ENCODE measurements at regions not wholly inside any gene's neighbourhood (a gene's known extent, or its start where the extent isn't known, plus 50 kb on each side); places are given as distances from the start of the nearest gene placed in this dataset.

GRCh38 chr2:16870491-16871076 lies 204.9 kb upstream of the CYRIA start:
- DNase-seq = no peak

DNA sequence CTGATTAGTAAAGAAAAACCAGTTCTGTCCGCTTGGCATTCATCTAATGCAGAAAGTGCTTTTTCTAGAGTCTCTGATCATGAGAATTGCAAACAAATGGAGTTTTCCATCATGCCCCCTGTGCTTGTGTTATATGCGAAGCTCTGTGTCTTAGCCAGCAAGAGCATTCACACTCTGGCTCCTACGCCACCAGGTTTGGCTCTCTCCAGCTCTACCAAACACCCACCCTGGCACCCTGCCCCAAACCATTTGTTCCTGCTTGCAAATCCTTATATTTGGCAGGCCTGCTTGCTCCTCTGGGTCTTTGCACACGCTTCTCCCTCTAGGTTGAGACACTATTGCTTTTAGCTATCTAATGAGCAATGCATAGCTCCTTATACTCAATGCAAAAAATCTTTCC lies 204.1 kb upstream of the CYRIA start:
- DNase-seq = no peak

DNA sequence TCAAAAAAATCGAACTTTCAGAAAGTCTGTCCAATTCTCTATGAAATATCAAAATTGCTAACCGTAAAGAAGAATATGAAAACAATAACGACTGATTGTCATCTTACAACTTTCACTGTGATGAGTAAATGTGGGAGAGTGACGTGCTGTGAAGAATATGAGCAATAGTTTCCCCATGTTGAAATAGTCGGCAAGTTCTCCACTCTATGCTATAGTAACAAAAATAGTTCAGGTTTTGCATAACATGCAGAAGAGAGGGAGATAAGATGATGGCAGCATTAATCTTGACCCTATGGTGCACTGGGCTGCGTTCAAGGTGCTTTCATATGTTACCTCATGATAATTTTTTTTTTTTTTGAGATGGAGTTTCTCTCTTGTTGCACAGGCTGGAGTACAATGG lies 196.8 kb upstream of the CYRIA start:
- no peak for DNase-seq

DNA sequence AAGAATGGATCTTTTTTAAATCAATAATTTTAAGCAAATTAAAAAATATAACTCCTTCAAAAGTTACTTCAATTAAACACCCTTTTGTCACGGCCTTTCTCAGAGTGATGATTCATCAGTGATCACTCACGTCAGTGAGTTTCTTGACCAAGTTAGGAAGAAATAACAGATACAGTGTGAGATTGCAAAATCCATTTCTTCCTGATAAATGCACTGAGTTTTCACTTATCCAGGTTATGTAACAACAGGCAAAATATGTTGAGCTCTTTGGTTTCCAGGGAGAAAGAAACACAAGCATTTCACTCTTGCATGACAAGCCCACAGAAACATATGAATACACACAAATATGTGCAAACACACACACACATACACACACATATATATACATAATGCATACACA lies 195.9 kb upstream of the CYRIA start:
- DNase-seq = no peak

DNA sequence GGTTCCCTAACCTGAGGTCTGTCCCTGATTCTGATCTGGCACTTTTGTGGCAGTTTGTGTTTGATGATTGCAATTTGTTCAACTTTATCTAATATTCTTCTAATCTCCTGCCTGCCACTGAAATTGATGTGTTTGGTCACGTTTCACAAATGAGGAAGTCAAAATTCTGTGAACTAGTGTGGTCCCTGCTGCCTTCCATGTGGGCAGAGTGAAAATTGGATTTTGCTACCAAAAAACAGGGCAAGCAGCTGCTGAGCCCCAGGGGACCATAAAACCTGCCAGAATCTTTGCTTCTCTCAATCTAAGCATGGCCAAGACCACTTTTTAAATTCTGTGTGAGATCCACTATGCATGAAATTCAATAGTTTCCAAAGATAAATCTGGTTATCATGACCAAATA lies 195.5 kb upstream of the CYRIA start:
- no peak for DNase-seq

DNA sequence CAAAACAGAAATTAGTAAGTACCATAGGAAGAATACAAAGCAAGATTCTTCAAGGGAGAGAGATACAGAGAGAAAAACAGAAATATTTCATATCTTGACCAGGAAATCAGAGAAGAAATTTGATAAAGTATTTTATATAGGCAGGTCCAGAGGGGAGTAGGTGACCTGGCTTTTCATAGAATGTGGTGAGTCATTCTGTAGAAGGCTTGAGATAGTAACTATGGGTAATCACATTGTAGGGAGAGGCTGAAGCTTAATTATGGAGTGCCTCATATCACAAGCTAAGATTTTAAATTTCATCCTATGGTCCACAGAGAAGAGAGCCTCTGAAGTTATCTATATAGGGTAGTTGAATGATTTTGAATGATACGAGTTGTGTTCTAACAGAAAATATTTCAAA lies 195.0 kb upstream of the CYRIA start:
- no peak for DNase-seq

GRCh38 chr2:16855183-16855582 lies 189.5 kb upstream of the CYRIA start:
- no peak for DNase-seq

DNA sequence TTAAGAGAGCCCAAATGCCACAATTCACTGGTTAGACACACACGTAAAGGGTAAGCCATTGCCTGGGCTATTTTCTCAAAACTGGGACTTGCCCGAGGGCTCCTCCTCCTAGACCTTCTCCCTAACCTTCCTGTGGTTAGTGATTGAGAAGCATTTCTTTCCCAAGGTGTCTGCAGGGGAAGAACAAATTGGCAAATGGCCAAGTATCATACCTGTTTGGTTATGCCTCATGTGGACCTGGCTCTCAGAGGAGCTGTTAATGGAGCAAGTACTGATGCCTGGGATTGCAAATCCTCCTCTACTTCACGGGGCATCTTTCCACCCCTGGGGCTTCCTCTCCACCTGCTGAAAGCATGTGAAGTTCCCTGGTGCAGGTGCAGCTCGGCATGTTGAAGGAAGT lies 187.5 kb upstream of the CYRIA start:
- DNase-seq = no peak

DNA sequence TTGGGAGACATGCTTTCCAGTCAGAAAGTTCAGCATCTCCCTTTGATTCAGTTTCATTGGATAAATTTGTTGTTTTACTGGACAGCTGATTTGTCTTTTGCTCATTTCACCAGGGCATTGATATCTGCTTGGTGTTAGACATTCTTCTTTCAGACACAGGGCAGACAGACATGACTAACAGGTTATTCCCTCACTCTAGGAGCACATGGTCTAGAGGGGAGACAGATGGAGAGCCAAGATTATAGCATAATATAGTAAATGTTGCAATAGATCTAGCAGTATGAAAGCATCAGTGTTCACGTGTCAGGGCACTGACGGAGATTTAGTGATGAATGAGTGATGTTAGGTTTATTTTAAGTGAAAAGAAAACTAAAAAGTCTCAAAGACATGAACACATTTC lies 187.0 kb upstream of the CYRIA start:
- no peak for DNase-seq

DNA sequence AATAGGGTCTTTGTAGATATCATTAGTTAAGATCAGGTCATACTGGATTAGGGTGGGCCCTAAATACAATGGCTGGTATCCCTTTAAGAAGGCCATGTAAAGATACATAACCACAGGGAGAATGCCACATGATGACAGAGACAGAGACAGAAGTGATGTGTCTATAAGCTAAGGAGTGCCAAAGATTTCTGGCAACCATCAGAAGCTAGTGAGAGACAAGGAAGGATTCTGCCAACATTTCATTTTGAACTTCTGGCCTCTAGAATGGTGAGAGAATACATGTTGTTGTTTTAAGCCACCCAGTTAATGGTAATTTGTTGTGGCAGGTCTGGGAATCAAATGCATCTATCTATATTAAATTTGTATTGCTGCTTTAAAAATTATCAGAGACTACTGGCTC lies 185.5 kb upstream of the CYRIA start:
- DNase-seq = no peak

- DNase-seq = no peak
These were observed 175.0 kb upstream of the CYRIA start for GRCh38 chr2:16840496-16841172.

- no peak for DNase-seq
These were observed 167.3 kb upstream of the CYRIA start for GRCh38 chr2:16832910-16833309.

DNA sequence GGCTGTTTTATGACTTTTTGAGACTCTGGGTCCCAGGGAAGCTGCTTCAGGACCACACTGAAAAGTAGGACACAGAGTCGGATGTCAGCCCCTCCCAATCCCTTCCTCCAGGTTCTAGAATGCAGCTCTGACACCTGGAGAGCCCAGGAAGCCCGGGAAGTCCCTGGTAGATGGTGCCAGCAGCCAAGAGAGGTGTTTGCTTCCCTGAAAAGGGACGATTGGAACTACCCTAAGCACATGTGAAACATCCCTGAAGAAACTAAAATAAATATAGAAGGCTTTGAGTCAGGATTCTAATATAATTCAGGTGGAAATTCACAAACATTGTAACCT lies 163.2 kb upstream of the CYRIA start:
- DNase-seq = no peak

DNA sequence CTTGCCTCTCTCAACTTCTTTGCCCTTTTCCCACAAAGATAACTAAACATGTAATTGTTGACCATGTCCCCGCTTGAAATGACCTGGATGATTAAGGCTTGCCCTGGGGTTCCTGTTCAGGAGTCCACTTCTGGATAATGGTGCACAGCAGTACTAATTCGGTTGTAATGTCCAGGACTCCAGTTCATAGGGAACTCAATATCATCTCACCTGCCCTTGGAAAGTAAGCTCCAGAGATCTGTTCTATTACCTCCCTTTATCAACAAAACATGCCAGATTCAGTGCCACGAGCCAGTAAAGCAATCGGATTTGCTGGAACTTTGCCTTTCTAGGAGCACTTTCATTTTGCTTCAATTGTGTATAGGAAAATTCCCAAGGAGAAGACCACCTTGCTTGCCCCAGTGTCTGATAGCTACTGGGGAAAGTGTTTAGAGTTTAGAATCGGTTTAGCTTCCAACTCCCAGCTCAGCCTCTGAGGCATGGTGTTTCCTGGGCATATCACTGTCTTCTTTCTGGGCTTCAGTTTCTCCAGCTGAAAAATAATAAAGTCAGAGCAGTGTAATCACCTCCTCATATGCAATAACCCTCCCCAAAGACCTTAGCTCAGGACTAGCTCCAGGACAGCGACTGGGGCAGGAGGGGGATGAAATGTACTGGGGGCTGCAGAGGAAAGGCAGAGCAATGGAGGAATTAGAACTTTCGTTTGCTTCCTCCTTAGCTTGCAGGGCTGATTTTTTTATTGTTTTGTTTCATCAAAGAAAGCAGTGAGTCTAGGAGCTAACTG lies 162.6 kb upstream of the CYRIA start:
- no peak for DNase-seq

- DNase-seq = no peak
These were observed 158.8 kb upstream of the CYRIA start for GRCh38 chr2:16824472-16824871.

GRCh38 chr2:16821692-16822091 lies 156.1 kb upstream of the CYRIA start:
- DNase-seq = no peak

DNA sequence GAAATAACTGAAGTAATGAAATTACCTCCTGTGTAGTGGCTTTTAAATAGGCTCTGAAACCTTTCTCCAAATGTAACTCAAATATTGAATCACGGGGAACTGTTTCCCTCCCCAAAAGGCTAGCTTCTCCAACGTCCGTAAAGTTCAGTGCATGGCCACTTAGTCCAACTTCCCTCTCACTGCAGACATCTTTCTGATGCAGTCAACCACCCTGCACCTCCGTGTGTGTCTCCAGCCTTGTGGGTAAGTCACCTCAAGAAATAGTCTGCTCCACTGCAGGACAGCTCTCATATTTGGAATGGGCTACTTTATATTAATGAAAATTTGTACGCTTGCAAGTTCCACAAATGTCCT lies 152.5 kb upstream of the CYRIA start:
- no peak for DNase-seq

DNA sequence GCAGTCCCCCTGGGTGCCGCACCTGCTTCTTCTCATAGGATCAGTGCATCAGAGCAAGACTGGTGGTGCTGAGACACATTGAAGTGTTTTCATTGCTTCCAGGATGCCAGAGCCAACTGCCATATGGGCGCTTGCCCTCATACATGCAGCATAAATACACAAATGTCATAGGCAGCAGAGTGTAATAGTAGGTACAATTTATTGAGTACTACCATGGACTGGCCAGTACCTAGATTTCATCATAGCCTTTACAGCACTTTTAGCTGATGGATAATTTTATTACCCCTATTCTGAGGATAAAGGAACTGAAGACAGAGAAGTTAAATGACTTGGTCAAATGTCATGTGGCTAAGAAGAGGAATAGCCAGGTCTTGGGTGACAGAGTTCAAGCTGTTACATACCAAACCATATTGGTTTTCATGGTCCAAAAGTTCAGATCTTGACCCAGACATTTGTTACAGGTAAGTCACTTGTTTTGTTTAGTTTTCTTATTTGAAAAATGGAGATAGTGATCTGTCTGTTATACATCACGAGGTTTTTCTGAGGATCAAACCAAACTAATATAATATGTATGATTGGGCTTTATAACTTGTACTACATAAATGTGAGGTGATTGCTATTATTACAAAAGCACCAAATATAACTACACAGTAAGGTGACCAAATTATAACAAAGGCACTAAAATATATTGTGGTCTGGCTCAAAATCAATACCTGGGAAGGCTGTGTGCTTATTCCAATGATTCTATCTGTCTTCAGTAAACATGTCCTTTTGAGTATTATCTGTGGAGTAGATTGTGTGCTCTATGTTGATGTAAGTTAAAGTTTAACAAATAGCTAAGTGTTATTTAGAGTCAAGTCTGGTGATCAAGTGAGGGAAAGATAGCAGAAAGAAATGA lies 151.9 kb upstream of the CYRIA start:
- DNase-seq = no peak

DNA sequence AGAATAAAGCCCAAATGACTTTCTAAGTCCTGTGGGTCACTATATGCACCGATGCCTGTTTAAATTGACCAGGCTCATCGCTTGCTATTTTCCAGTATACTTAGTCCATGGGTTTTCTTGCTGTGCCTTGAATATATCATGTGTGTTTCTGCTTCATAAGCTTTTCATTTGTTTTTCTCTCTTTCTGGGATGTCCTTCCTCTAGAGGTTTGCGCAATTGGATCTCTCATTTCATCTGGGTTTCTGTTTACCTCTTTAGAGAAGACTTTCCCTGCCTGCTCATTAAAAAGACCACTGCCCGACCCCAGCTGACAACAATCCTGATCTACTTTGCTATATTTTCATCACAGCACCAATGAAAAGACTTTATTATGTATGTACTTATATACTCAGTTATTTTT lies 150.9 kb upstream of the CYRIA start:
- DNase-seq = no peak

DNA sequence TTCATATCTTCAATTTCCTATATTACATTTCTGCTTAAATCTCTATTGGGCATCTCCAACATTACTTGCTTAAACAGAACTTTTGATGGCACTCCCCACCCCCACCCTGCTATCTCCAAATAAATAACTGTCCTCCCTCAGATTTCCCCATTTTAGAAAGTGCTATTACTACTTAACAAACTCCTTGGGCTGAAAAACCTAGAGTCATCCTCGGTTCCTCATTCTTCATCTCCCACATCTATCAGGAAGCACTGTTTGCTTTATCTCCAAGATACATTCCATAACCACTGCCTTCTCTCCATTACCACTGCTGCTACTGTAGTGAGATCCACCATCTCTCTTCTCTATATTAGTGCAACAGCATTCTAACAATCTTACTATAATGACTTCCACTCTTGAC lies 150.4 kb upstream of the CYRIA start:
- no peak for DNase-seq

- no peak for DNase-seq
These were observed 148.0 kb upstream of the CYRIA start for GRCh38 chr2:16813593-16813992.

DNA sequence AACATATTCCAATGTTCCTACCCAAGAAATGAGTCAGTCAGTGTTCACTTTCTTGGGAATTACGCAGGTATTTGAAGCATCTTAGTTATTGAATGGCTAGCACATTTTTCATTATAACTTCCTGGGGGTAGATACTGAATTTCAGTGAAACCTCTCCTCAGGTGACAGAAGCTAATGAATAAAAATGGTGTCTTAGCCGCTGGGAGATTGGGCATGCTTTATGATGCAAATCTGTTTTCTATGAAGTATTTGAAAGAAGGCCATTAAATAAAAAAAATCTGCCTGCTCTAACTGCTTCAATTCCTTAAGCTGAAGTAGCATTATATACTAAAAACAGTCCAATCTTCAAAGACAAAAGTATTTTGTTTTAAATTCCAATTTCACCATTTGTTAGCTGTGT lies 132.8 kb upstream of the CYRIA start:
- no peak for DNase-seq

- DNase-seq = no peak
These were observed 125.9 kb upstream of the CYRIA start for GRCh38 chr2:16791496-16791895.

DNA sequence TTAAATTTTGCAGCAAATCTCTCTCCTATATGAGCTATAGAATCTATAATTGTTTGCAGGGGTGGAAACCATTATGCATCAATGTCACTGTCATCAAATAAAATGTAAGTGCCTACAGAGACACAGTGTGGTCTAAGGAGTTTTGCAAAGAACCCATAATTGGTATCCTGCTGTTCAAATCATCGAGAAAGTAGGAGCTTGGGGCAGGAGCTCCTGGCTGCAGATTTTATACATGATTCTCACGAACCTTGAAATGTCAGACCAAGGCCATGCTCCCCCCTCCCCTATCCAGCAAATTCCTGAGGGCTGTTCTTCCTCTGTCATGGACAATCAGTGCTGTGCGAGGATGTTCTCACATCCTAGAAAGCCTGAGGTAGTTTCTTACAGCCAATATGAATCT lies 119.5 kb upstream of the CYRIA start:
- peak; percentile 62 for DNase-seq

Measured in retina (tissue), 1 donor.